Osteoblast (primary cell): ENCODE measurements at regions not wholly inside any gene's neighbourhood (a gene's known extent, or its start where the extent isn't known, plus 50 kb on each side); places are given as distances from the start of the nearest gene placed in this dataset.
A peak's percentile ranks its signal among the peaks of the same experiment; 100 is the strongest.

Experiments
- DNase-seq: peaks from one replicate; pipeline ENCODE4 v3.0.0; 2011; ENCODE audit warnings: low spot score, mixed read lengths; ENCODE audit not compliant: insufficient read length; ENCODE audit errors: missing footprints
- H2AFZ ChIP-seq: 2 replicates; pipeline ENCODE4 v1.6.0; 2011; ENCODE audit warnings: mild to moderate bottlenecking, low read length
- H3K27ac ChIP-seq: 2 replicates; pipeline ENCODE4 v1.5.1; 2011; ENCODE audit warnings: mild to moderate bottlenecking, low read depth, low read length, moderate library complexity
- H3K27me3 ChIP-seq: 2 replicates; pipeline ENCODE4 v1.6.0; 2012; ENCODE audit warnings: mild to moderate bottlenecking, control low read depth, inconsistent platforms, low read length, moderate library complexity; ENCODE audit not compliant: insufficient read depth
- H3K36me3 ChIP-seq: 2 replicates; pipeline ENCODE4 v1.5.1; 2011; ENCODE audit warnings: mild to moderate bottlenecking, low read length, control low read depth, moderate library complexity; ENCODE audit not compliant: insufficient read depth
- H3K4me1 ChIP-seq: 2 replicates; pipeline ENCODE4 v1.5.1; 2011; ENCODE audit warnings: mild to moderate bottlenecking, low read length, control low read depth, moderate library complexity; ENCODE audit not compliant: insufficient read depth
- H3K4me2 ChIP-seq: 2 replicates; pipeline ENCODE4 v1.6.0; 2011; ENCODE audit warnings: mild to moderate bottlenecking, low read length; ENCODE audit not compliant: insufficient read depth
- H3K4me3 ChIP-seq: fragments of 200-600 bp; sonication (generic); 3 replicates; pipeline ENCODE4 v1.5.1; 2012; ENCODE audit warnings: mild to moderate bottlenecking, low read length, inconsistent platforms; ENCODE audit not compliant: insufficient read depth
- H3K79me2 ChIP-seq: 2 replicates; pipeline ENCODE4 v1.6.0; 2012; ENCODE audit warnings: mild to moderate bottlenecking, low read length, control low read depth, inconsistent platforms; ENCODE audit not compliant: insufficient read depth
- H3K9me3 ChIP-seq: 2 replicates; pipeline ENCODE4 v1.5.1; 2011; ENCODE audit warnings: low read depth, low read length, control low read depth
- H4K20me1 ChIP-seq: 2 replicates; pipeline ENCODE4 v1.6.0; 2012; ENCODE audit warnings: mild to moderate bottlenecking, low read length, control low read depth; ENCODE audit not compliant: insufficient read depth
- CTCF ChIP-seq: IDR thresholded peaks from 2 replicates; pipeline ENCODE4 v1.5.1; 2011; ENCODE audit warnings: mild to moderate bottlenecking, low read depth, low read length, moderate library complexity; ENCODE audit errors: extremely low read depth

- peak overlapping the region; percentile 87 for H3K27ac ChIP-seq
- DNase-seq, result no peak
- H4K20me1 ChIP-seq, result no peaks in the 10 kb centered on the region
- no peaks in the 10 kb centered on the region for H3K9me3 ChIP-seq
- H3K79me2 ChIP-seq, result no peaks in the 10 kb centered on the region
- H2AFZ ChIP-seq, result peak overlapping the region; percentile 64
- H3K36me3 ChIP-seq, result no peaks in the 10 kb centered on the region
- peak overlapping the region; percentile 39 for H3K4me3 ChIP-seq
- TF ChIP-seq CTCF, result no peak
- peak overlapping the region; percentile 76 for H3K4me2 ChIP-seq
- H3K27me3 ChIP-seq, result no peaks in the 10 kb centered on the region
- H3K4me1 ChIP-seq, result peaks cover 26% of the 10 kb centered on the region
Observed at GRCh38 chr18:45291621-45292615, 323.4 kb upstream of the SLC14A2 start.

GRCh38 chr18:45295388-45295787 is 319.9 kb upstream of the SLC14A2 start:
- Histone ChIP-seq H3K4me3 (no peak overlapping the region), H3K4me2 (no peak overlapping the region), H3K36me3 (no peaks in the 10 kb centered on the region), H3K4me1 (peaks cover 22% of the 10 kb centered on the region), H3K9me3 (no peaks in the 10 kb centered on the region), H3K27ac (no peak overlapping the region), H3K27me3 (no peaks in the 10 kb centered on the region), H4K20me1 (no peaks in the 10 kb centered on the region), H2AFZ (no peak overlapping the region), H3K79me2 (no peaks in the 10 kb centered on the region)
- DNase-seq, result no peak
- TF ChIP-seq CTCF, result no peak

GRCh38 chr18:45298986-45299385 is 316.3 kb upstream of the SLC14A2 start:
- no peaks in the 10 kb centered on the region for H3K4me1 ChIP-seq
- H3K4me3 ChIP-seq, result no peak overlapping the region
- H3K27ac ChIP-seq, result no peak overlapping the region
- no peaks in the 10 kb centered on the region for H4K20me1 ChIP-seq
- no peak for DNase-seq
- no peaks in the 10 kb centered on the region for H3K27me3 ChIP-seq
- no peaks in the 10 kb centered on the region for H3K9me3 ChIP-seq
- no peak for TF ChIP-seq CTCF
- no peaks in the 10 kb centered on the region for H3K36me3 ChIP-seq
- no peaks in the 10 kb centered on the region for H3K79me2 ChIP-seq
- no peak overlapping the region for H3K4me2 ChIP-seq
- H2AFZ ChIP-seq, result no peak overlapping the region

GRCh38 chr18:45303026-45303425 is 312.2 kb upstream of the SLC14A2 start:
- DNase-seq, result no peak
- H3K27ac ChIP-seq, result no peak overlapping the region
- H3K4me1 ChIP-seq, result no peaks in the 10 kb centered on the region
- H3K36me3 ChIP-seq, result no peaks in the 10 kb centered on the region
- no peak for TF ChIP-seq CTCF
- H3K79me2 ChIP-seq, result no peaks in the 10 kb centered on the region
- no peak overlapping the region for H2AFZ ChIP-seq
- no peak overlapping the region for H3K4me3 ChIP-seq
- H3K9me3 ChIP-seq, result no peaks in the 10 kb centered on the region
- no peaks in the 10 kb centered on the region for H4K20me1 ChIP-seq
- H3K4me2 ChIP-seq, result no peak overlapping the region
- H3K27me3 ChIP-seq, result no peaks in the 10 kb centered on the region
